Embryonic facial prominence (tissue), 1 donor: ENCODE measurements at regions not wholly inside any gene's neighbourhood (a gene's known extent, or its start where the extent isn't known, plus 50 kb on each side); places are given as distances from the start of the nearest gene placed in this dataset.
"Not testable (repeated sequence)": the region's sequence is repeated elsewhere in the genome, so short reads cannot be mapped to it uniquely, and the experiment has no call there.

Experiments used
- DNase-seq: peaks from one replicate; pipeline ENCODE4 v3.0.0-alpha.2; 2016; ENCODE audit errors: extremely low spot score

DNA sequence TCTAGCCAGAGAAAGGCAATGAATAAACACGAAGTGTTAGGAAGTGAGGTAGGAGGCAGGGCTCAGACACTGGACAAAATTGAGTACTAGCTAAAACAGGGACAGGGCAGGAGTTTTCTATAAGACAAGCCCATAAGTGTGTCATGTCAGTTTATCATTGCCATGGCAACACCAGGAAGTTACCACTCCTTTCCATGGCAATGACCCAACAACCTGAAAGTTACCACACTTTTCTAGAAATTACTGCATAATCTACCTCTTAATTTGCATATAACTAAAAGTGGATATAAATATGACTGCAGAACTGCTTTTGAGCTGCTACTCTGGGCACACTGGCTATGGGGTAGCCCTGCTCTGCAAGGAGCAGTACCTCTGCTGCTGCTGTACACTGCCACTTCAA is 442.5 kb upstream of the COX7C start:
- no peak for DNase-seq

GRCh38 chr5:86199287-86199686 is 418.5 kb upstream of the COX7C start:
- no peak for DNase-seq

DNA sequence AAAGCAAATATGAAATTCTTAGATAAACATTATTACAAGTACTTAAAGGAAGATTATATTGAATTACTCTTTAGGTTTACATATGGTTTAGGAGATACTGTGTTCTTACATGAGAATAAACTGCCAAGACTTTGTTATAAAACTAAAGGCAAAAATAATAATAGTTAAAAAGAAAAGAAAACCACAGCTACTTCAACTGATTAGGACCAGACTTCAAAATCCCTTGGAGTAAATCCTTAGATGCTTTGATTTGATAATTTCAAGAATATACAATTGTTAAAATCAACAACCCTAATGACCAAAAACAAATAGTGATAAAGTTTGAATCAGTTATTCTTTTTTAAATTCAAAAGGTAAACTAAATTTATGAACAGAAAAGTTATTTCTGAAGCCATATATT is 389.6 kb upstream of the COX7C start:
- no peak for DNase-seq

GRCh38 chr5:86232246-86232645 is 385.5 kb upstream of the COX7C start:
- no peak for DNase-seq

- DNase-seq, result no peak
These were observed 373.6 kb upstream of the COX7C start for GRCh38 chr5:86244153-86244552.

- DNase-seq, result no peak
These were observed 359.9 kb upstream of the COX7C start for GRCh38 chr5:86257871-86258270.

DNA sequence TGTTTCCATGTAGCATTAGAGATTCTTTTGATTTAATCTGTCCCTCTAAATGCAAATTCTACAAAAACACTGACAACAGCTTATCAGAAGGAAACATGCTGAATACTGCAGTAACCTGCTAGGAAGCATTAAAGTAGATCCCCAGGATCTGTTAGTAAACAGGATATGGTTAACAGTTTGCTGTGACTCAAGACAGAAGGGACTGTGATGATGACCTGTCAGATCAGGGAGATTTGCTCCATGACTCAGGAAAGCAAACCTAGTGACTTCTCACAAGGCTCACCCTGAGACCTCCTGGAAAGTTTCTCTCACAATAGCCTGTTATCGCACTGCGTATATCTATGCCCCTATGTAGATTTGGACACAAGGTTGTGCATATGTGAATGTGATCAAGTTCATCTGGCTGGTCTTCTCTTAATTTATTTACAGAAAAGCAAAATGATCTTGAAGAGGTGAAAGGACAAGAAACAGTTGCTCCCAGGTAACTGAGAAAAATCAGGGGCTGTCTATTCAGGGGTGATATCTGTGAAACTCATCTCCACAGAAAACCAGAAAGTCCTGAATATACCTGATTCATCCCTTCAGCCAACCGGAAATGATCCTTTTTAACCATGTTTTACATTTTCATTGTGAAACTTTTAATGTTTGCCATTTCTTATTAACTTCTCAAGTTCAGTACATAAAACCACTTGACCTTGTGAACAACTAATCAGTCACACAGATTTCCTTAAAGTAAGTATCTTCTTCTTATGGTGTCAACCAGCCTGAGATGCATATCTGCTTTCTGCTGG is 333.1 kb upstream of the COX7C start:
- not testable (repeated sequence) for DNase-seq

- DNase-seq, result not testable (repeated sequence)
These were observed 330.3 kb upstream of the COX7C start for GRCh38 chr5:86287437-86287836.

- not testable (repeated sequence) for DNase-seq
These were observed 328.0 kb upstream of the COX7C start for GRCh38 chr5:86289786-86290185.

DNA sequence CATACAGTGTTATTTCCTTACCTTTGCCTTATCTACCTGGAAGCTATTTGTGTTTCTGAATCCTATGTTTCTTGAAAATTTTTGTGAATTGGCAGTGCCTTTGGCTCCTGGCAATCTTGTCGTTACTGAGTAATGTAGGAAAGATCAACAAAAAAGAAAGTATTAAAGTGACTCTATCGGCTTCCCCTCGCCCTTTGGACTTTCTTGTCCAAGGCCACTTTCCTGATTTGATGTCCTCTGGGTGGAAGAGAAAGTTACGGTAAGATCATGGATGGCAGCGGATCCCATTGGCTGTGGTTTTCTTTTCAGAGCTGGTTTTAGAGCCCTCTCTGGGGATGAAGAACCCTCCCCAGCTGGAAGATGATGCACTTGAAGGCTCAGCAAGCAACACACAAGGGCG is 324.9 kb upstream of the COX7C start:
- not testable (repeated sequence) for DNase-seq

- DNase-seq, result not testable (repeated sequence)
These were observed 315.1 kb upstream of the COX7C start for GRCh38 chr5:86302643-86303042.

- DNase-seq, result not testable (repeated sequence)
These were observed 312.7 kb upstream of the COX7C start for GRCh38 chr5:86305050-86305449.

DNA sequence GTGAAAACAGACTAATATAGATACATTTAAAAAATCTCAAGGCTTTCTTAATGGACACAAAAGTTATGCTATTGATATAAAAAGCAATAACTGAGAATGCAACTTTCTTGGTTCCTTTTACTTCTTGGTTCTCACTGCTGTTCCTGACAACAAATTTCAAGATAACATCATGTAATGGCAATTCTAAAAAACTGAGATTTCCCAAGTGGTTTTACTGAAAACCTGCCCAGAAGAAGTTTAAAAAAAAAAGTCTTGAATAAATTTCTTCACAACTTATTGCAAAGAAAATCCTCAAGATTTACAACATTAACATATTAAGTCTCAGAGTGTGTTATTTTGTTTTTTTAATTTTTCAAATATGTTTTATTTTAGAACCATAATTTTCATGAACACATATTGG is 302.8 kb upstream of the COX7C start:
- DNase-seq, result no peak

DNA sequence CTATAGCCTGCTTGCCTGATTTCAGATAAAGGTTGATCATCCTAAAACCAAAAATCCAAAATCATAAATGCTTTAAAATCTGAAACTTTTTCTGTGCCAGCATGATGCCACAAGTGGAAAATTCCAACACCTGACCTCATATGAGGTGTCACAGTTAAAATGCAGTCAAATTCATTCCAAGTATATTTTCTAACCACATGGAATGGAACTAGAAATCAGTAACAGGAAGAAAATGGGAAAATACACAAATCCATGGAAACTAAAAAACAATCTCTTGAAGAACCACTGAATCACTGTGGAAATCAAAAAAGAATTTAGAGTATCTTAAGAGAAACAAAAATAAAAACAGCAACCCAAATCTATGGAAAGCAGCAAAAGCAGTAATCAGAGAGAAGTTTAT is 297.5 kb upstream of the COX7C start:
- no peak for DNase-seq

DNA sequence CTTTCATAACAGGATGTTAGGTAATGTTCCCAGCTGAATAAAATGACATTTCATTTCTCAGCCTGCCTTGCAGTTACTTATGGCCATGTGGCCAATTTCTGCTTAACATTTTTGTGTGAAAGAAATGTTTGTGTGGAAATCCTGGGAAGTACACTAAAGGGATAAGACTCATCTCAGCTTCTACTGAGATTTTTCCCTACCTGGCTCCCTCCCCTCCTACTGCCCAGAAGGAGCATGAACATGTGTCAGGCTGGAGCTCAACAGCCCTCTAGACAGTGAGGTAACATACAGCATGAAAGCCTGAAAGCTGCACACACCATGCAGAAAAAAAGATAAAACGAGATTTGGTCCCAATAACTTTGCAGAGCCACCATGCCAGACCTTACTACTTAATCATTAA is 288.4 kb upstream of the COX7C start:
- no peak for DNase-seq

GRCh38 chr5:86330736-86331135 is 287.0 kb upstream of the COX7C start:
- no peak for DNase-seq

DNA sequence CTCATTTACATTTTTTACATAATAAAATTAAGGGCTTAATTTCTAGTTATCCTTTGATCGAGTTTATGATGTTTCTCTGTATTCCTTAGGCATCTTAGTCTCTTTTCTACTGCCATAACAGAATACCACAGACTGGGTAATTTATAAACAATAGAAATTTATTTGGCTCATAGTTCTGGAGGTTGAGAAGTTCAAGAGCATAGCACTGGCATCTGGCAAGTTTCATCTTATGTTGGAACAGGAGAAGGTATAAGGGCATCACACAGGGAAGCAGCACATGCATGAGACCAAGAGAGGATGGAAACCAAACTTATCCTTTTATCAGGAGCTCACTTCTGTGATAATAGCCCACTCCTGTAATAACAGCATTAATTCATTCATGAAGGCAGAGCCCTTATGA is 284.9 kb upstream of the COX7C start:
- DNase-seq, result no peak

DNA sequence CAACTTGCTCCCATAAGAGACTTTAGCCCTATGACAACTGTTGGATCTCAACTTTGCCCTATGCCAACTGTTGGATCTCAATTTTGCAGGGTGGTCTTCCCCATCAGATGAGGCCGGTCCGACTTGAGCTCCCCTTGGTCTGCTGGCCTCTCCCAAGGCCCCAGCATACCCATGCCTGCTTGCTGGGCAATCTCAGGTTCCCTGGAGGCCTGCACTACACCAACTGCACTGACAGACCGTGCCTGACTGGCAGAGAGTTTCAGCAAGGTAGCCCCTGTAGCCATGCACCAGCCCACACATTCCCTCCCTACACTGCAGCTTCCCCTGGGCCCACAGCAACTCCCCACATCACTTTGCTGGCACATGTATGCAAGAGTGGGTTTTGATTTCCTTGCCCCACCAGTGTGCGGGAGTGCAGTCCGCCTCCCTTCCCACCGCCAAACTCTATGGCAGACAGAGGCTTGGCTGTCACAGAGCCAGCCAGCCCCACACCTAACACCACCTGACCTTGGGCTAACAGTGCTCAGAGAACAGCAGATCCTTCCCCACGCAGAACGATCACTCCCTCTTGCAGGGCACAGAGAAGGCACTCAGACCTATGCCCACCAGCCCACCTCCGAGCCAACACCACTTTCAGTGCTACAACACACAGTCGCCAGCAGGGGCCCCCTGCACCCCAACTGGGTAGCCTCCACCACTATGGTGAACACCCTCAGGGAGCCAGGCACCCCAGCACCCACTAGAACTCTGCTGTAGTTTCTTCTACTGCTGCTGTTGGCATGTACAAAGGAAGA is 279.9 kb upstream of the COX7C start:
- DNase-seq, result no peak

DNA sequence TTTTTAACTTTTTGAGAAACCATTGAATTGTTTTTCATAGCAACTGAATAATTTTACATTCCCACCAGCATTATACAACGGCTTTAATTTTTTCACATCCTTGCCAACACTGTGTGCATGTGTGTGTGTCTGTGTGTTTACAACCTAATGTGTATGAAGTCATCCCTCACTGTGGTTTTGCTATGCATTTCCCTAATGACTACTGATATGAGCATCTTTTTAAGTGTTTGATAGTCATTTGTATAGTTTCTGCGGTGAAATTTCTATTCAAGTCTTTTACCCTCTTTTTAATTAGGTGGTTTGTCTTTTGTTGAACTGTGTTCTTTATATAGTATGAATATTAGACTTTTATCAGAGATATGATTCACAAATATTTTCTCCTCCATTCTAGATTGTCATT is 263.1 kb upstream of the COX7C start:
- no peak for DNase-seq

GRCh38 chr5:86360801-86361200 is 256.9 kb upstream of the COX7C start:
- no peak for DNase-seq

GRCh38 chr5:86371061-86371460 is 246.7 kb upstream of the COX7C start:
- DNase-seq, result no peak

GRCh38 chr5:86374611-86375010 is 243.1 kb upstream of the COX7C start:
- DNase-seq, result no peak

DNA sequence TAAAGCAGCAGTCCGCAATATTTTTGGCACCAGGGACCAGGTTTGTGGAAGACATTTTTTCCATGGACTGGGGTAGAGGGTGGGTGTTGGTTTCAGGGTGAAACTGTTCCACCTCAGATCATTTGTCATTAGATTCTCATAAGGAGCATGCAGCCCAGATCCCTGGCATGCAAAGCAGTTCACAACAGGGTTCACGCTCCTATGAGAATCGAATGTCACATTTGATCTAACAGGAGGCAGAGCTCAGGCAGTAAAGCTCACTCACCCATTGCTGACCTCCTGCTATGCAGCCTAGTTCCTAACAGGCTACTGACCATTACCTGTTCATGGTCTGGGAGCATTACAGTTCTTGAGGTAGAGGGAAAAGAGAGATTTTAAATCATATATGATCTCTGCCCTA is 241.5 kb upstream of the COX7C start:
- no peak for DNase-seq
